G401 (cell line): ENCODE measurements at regions not wholly inside any gene's neighbourhood (a gene's known extent, or its start where the extent isn't known, plus 50 kb on each side); places are given as distances from the start of the nearest gene placed in this dataset.

Experiments used
- DNase-seq: peaks from one replicate; pipeline ENCODE4 v3.0.0-alpha.2; 2015; ENCODE audit warnings: low spot score
- in situ Hi-C: cut with HindIII; loops from 2 replicates; pipeline ENCODE4 v1.10.0; 2016; ENCODE audit warnings: low sequenced_read_pairs, mixed read lengths

DNA sequence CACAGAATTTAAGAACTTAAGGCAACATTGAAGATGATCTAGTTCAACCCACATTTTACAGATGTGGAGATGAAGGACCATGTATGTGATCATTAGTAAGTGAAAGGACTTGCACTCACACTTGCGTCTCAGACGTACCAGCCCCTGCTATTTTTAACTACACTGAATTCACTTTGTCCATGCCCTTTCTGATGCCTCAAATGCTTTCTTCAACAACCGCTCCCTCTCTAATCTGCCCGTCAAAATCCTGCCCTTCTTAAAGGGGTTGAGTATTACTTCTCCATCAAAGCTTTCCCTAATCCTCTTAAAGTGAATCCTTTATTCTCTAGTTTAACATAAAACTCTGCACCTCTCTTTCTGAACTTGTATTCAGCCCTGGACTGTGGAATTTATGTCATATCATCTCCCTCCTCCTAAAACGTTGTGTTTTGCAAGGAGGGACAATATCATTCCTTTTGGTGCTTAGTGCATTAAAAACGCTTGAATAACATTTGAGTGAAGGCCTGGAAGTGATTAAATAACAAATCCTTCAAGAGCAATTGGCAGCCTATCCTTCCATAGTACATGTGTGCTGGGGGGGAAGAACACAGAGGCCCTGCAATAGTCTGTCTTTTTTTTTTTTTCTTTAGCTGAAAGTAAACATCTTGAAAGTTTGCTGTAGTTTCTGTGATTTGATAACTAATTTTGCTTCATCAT, 493.3 kb downstream of the LMO7 start:
- in situ Hi-C loops = no loop called here
- no peak for DNase-seq

DNA sequence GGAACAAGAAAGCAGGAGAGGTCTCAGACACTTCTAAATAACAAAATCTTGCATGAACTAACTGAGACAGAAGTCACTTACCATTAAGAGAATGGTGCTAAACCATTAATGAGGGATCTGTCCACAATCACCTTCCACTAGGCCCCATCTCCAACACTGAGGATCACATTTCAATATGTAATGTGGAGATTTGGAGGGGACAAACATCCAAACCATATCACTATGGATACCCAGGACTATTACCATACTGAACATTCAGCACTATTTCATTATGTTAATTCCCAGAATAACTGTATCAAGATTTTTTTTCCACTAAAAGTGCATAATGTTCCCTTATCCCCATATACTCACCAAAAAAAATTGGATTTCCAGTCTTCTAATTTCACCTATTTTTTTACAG, 491.8 kb downstream of the LMO7 start:
- DNase-seq = no peak
- in situ Hi-C loops = no loop called here

DNA sequence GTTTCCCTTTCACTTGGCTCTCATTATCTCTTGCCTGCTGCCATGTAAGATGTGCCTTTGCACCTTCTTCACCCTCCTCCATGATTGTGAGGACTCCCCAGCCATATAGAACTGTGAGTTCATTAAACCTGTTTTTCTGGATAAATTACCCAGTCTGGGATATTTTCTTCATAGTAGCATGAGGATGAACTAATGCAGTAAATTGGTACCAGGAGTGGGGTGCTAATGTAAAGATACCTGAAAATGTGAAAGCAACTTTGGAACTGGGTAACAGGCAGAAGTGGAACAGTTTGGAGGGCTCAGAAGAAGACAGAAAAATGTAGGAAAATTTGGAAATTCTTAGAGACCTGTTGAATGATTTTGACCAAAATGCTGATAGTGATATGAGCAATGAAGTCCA, 487.4 kb downstream of the LMO7 start:
- DNase-seq = no peak
- in situ Hi-C loops = no loop called here

DNA sequence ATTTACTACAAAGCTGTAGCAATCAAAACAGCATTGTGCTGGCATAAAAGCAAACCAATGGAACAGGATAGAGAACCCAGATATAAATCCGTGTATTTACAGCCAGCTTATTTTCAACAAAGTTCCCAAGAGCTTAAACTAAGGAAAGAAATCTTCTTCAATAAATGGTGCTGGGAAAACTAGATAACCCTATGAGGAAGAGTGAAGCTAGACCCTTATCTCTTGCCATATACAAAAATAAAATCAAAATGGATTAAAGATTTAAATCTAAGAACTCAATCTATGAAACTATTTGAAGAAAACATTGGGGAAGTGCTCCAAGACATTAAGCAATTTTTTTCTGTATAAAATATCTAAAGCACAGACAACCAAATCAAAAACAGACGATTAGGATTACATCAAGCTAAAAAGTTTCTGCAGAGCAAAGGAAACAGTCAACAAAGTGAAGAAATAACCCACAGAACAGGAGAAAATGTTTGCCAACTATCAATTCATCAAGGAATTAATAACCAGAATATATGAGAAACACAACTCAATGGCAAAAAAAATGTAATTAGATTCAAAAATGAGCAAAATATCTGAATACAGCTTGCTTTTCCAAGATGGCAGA, 480.7 kb downstream of the LMO7 start:
- in situ Hi-C loops = no loop called here
- DNase-seq = no peak

DNA sequence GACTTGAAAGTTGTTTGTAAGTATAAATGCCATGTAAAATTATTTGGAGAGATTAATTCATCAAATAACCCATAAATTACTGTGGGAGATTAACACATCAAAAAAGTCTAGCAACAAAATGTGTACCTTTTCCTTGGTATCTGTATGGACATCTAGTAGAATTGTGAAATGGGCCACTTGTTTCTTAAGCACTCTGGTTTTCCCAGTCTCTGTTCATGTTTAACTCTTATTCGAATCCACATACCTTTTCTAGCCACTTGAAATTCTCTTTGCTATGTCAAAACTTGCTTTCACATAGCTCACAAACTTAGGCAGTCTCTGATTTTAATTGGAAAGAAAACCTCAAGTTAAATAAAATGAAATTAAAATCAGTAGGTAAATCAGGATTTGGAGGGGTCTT, 470.6 kb downstream of the LMO7 start:
- no peak for DNase-seq
- in situ Hi-C loops = no loop called here

DNA sequence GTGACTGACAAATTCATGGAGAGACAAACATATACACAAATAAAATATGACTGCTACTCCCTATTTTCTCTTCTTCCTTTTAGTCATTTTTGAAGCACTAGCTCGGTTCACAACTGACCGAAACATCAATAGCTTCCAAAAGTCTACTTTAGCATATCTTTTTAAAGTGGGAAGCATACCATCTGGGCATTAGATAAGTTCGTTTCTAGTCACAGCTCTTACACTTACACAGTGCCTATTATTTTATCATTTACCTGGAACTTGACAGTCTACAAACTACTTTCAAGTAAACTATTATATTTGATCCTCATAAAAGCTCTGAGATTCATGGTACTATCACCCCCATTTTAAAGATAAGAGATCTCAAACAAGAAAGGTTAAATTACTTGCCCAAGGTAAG, 458.5 kb downstream of the LMO7 start:
- in situ Hi-C loops = no loop called here

DNA sequence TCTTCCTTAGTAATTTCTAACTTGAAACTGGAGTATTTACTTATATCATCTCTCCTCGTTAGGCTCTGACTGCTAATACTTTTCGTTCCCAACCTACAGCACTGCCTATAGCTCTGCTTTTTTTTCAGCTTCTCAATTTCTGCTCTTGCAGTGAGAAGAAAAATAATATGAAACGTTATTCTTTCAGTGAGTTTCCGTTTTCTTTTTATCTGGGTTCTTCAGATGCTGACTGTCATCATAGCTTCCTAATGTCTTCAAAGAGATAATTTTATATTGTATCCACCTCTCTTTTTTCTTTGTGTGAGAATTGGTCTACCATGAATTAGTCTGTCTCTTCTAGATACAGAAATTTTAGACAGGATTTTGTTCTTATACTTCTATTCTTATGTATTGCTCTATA, 454.9 kb downstream of the LMO7 start:
- in situ Hi-C loops = no loop called here
- DNase-seq = no peak

More for the DNA sequence above, 458.5 kb downstream of the LMO7 start:
- DNase-seq = no peak

DNA sequence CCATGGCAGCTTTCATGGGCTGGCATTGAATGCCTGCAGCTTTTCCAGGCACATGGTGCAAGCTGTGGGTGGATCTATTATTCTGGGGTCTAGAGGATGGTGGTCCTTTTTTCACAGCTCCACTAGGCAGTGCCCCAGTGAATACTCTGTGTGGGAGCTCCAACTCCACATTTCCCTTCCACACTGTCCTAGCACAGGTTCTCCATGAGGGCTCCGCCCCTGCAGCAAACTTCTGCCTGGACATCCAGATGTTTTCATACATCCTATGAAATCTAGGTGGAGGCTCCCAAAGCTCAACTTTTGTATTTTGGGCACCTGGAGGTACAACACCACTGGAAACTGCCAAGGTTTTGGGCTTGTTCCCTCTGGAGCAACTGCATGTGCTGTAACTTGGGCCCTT, 450.6 kb downstream of the LMO7 start:
- DNase-seq = no peak
- in situ Hi-C loops = no loop called here

DNA sequence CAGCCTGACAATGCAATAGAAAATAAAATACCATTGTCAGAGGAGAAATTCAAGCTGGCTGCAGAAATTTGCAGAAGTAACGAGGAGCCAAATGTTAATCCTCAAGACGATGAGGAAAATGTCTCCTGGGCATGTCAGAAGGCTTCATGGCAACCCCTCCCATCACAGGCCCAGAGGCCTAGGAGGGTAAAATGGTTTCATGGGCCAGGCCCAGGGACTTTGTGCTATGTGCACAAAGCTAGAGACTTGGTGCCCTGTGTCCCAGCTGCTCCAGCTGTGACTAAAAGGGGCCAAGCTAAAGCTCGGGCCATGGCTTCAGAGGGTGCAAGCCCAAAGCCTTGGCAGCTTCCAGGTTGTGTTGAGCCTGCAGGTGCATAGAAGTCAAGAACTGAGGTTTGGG, 431.7 kb downstream of the LMO7 start:
- DNase-seq = no peak

DNA sequence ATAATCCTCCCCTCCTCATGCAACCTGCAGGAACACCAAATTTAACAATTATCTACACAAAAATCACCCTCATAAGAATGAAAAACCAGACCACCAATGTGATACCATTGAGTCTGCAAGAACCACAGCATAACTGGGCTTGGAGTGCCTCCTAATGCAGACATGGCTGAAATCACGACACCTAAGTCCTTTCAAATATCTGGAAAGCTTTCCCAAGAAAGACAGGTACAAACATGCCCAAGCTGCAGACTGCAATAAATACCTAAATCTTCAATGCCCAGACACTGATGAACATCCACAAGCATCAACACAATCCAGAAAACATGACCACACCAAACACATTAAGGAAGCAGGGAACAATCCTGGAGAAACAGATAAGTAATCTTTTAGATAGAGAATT, 417.1 kb downstream of the LMO7 start:
- DNase-seq = no peak
- in situ Hi-C loops = no loop called here

More for the DNA sequence above, 431.7 kb downstream of the LMO7 start:
- in situ Hi-C loops = no loop called here

DNA sequence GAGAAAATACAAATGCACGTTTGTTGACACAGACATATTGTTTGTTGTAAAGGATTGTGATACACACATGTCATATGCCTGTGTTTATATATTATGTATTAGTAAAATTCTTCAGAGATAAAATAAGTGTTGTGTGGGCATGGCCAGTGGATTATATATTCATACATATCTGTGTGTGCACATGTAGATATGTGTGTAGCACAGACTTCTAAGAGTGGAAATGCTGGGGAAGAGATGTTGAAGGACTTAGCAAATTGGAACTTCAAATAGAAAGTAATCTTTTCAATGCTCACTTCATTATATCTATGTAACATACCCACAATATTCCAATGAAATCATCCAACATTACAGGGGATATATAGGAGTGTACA, 413.2 kb downstream of the LMO7 start:
- in situ Hi-C loops = no loop called here
- no peak for DNase-seq

DNA sequence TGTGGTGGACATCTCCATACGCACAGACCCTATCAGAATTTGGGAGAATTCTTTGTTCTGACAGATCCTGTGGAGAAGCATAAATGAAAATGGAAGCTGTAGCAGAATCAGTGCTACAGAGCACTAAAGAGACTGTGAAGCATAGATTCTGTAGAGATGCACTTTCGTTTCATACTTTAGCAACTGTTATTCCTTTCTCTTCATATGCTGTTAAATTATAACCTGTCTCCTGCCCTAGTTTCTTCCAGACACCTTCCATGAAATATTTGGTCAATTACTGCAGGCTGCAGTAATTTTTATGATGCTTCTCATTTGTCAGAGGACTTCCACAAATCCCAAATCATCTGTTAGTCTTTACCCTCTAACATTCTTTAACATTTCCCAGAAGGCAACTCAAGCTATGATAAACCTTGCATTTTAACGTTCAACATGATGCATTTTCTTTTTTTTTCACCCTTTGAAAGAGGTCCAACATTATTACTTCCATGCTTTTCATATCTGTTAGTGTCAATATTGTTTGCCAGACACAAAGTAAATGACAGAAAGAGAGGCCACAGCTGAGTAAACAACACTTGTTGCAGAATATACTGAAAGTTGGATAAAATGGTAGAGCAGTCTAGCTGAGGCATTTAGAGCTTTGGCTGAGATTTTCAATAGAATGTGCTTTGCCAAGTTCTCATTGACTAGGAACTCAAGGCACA, 412.7 kb downstream of the LMO7 start:
- in situ Hi-C loops = no loop called here
- no peak for DNase-seq

DNA sequence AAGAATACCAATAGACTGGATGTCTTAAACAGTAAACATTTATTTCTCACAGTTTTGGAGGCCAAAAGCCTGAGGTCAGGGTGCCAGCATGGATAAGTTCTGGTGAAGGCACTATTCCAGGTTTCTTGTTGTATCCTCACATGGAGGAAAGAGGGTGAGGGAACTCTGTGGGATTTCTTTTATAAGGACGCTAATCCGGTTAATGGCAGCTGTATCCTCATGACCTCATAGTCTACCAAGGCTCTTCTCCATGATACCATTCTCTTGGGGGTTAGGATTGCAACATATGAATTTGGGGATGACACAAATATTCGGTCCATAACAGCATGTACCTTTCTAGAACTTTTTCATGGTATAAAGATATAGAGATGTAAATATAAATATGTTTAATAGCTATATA, 412.0 kb downstream of the LMO7 start:
- in situ Hi-C loops = no loop called here
- DNase-seq = no peak

DNA sequence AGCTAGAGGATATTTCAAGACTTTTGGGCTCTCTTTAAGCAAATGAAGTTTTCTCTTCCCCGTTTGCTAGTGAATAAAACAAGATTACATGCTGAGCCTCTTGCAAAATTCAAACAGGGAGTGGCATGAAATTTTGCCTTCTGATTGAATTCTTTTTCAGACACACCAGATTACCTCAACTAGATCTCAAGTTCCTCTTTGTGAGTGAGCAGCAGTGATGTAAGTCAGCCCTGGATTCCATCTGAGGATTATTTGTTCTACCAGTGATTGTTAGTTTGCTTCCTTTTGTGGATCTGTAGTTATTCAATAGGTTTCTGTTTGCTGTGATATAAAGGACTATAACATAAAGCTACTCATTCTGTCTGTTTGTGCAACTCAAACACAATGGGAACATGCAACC, 407.7 kb downstream of the LMO7 start:
- no peak for DNase-seq
- in situ Hi-C loops = no loop called here

DNA sequence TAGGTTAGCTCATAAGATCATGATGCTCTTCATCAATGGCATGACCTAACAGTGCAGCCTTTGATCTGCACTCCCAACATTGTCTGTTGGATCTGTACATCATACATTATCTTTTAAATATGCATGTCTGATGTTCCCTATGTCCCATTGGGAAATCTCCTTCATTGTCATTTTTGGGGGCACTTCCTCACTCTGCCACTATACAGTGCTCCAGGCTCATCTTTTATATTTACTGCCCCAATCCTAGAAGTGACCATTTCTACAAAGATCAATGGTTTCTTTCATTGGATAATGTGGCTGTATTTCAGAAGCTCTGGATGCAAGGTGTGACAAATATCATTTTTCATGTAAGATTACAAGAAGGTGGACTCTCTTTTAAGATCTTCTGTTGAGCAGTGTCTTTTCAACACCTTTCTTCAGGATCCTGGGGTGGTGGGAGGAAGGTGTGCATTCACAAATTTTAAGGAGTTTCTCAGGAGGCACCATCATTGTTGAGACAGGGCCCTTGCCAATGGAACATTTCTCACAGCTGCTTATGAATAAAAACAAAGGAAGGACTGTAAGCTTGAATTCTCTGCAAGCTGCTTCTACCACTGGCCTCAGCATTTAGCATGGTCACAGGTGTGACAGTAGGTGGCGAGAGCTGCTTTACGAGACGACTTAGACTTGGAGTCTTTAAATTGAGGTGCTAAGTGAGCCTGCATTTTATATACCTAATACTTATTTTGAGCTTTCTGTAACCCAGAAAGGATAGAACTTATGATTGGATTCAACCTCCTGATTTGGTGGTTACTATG, 403.0 kb downstream of the LMO7 start:
- DNase-seq = no peak
- in situ Hi-C loops = no loop called here

DNA sequence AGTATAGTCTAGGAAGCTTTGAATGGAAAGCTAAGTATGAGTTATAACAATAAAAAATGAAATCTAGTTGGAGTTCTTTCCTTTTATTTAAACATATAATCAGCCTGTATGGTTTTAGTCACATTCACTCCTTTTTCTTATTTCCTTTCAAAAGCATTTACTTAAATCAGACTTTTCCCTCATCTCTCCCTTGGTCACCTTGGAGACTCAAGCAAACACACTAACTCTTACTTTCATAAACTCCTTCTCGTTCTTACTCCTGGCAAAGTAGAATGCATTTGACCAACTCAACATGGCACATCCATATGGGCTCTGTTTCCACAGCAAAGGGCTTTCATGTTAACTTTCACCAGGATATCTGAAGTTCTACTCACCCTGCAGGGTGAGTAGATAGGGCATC, 400.0 kb downstream of the LMO7 start:
- in situ Hi-C loops = no loop called here
- DNase-seq = no peak

DNA sequence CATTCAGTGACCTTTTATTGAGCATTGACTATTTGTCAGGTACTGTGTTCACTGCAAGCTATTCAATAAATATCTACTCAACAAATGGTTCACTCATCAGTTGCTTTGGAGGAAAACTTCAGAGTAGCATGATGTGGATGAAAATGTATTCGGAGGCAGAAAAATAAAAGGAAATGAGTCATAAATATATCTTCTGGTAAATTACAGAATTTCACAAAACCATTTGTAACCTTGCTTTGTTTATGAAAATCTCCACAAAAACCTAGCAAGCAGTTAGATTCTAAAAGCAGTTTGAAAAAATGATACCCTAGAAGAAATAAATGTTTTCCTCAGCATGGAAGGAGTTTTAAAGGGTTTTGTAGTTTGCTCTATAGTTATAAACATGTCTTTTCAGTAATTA, 399.6 kb downstream of the LMO7 start:
- in situ Hi-C loops = no loop called here
- DNase-seq = no peak

DNA sequence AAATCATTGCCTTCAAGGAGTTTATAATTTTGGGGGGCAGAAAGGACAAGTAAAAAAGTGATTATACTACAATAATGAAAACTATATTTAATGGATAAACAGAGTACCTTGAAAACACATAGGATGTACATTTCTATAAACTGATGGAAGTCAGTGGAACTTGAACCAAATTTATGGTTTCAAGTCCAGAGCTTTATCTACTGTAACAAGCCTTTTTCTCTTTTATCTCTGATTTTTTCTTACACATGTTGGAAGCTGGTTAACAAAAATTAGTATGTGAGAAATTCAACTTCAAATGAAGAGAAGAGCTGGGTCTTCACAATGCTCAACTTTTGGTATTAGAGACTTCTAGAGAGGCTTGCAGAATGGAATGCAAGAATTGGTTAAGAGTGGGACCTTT, 393.6 kb downstream of the LMO7 start:
- in situ Hi-C loops = no loop called here
- no peak for DNase-seq

DNA sequence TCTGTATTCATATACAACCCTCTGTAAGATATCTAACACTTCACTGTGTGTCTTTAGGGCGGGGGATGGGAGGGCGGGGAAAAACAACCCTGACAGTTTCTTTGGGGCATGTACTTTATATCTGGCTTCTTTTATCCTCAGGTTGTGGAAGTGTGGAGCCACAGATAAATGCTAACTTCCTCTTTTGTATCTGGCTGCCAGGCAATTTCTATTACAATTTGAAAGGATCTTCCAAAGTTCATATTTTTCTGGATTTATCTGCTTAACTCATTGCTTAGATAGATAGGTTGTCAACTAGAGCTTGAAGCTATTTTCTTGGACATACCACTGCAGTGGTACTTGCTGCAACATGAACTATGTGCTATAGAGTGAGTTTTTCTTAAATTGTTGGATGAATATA, 393.0 kb downstream of the LMO7 start:
- DNase-seq = no peak
- in situ Hi-C loops = no loop called here

DNA sequence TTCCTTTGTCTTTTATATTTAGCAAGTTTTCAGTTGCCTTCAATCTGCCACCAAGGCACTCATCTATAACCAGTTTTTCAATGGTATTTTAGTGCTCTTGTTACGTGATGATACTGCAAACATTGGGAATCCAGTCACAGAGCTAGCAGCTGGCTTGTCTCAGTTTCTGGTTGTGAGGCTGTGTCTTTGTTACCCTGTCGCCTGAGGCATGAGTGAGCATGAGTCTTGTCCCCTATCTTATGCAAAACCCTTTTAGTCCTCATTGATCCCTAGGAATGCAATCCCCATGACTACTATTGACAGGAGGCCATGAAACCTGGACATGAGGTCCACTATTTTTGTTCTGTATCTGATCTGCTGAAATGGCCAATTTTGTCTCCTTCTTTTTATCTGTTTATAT, 391.0 kb downstream of the LMO7 start:
- in situ Hi-C loops = no loop called here
- no peak for DNase-seq
